ENCODE measurements at regions not wholly inside any gene's neighbourhood (a gene's known extent, or its start where the extent isn't known, plus 50 kb on each side); places are given as distances from the start of the nearest gene placed in this dataset.

DNA sequence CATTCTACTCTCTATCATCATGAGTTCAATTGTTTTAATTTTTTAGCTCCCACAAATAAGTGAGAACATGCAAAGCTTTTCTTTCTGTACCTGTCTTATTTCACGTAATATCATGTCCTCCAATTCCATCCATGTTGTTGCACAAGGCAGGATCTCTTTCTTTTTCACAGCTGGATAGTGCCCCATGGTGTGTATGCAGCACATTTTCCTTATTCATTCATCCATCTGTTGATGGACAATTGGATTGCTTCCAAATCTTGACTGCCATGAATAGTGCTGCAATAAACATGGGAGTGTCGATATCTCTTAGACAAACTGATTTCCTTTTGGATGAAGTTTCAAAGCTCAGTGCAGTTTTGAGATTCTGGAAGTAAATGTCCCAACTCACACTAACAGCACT lies 326.9 kb downstream of the FGF9 start:
- Histone ChIP-seq H3K4me3 (ENCODE audit: insufficient read depth, low read depth, low read length) (no peak overlapping the region), H3K27me3 (ENCODE audit: control insufficient read depth, insufficient read depth, low read length) (no peaks in the 10 kb centered on the region), H3K36me3 (replicated peaks; ENCODE audit: control insufficient read depth, insufficient read depth, low read length) (no peaks in the 10 kb centered on the region)
- no peak for DNase-seq

DNA sequence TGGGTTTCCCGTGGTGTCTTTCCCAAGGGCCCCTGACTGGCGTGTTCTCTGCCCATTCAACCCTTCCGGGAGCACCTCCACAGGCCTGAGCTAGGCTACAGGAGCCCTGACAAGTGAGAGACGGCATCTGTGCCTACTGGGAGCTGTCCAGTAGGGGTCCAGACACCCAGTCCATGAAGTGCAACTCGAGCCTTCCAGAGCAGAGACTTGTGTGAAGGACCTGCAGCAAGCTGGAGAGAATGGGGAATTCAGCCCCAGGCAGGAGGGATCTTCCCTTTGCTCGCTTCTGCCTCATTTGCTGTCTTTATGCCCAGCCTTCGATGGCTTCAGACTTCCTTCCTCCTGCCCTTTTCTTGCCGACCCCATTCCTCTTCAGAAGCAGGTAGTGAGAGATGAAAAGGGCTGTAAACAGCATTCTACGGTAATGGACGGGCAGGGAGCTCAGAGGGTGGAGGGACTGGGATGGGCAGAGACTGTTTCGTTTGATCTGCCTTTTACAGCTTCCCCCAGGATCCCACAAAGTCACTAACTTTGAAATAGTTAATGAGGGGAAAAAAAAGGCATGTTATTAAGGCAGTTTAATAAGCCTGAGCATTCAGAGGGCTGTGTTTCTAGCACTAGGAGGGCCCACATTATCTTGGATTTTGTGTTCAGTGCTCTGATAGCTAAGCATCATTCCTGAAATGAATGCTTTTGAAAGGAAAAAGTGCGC lies 327.6 kb downstream of the FGF9 start:
- DNase-seq, result no peak
- Histone ChIP-seq H3K4me3 (ENCODE audit: insufficient read depth, low read depth, low read length) (no peak overlapping the region), H3K27me3 (ENCODE audit: control insufficient read depth, insufficient read depth, low read length) (no peaks in the 10 kb centered on the region), H3K36me3 (replicated peaks; ENCODE audit: control insufficient read depth, insufficient read depth, low read length) (no peaks in the 10 kb centered on the region)

DNA sequence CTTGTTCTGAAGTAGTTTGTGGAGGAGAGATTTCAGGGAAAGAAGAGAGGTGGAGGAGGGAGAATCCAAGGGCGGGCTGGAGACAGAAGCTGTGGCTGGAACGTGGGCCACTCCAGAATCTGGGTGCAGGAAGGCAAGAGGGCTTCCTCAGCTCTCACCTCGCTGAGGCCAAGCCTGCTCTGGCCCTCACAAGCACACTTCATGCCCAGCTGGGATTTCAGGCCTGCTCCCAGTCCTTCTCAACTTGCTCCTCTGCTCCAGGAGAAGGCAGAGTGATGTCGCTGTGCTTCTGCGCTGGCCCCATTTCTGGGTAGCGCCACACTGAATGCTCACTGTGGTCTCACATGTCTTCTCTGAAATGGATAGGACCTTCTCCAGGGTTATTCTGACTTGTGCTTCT lies 328.8 kb downstream of the FGF9 start:
- Histone ChIP-seq H3K36me3 (replicated peaks; ENCODE audit: control insufficient read depth, insufficient read depth, low read length) (no peaks in the 10 kb centered on the region), H3K4me3 (ENCODE audit: insufficient read depth, low read depth, low read length) (no peak overlapping the region), H3K27me3 (ENCODE audit: control insufficient read depth, insufficient read depth, low read length) (no peaks in the 10 kb centered on the region)
- no peak for DNase-seq

- DNase-seq, result no peak
- H3K4me3 ChIP-seq (ENCODE audit: insufficient read depth, low read depth, low read length), result no peak overlapping the region
- no peaks in the 10 kb centered on the region for H3K27me3 ChIP-seq (ENCODE audit: control insufficient read depth, insufficient read depth, low read length)
- no peaks in the 10 kb centered on the region for H3K36me3 ChIP-seq (replicated peaks; ENCODE audit: control insufficient read depth, insufficient read depth, low read length)
These were observed 329.3 kb downstream of the FGF9 start for GRCh38 chr13:22000191-22000590.

GRCh38 chr13:22001336-22001735 lies 330.5 kb downstream of the FGF9 start:
- no peak for DNase-seq
- Histone ChIP-seq H3K4me3 (ENCODE audit: insufficient read depth, low read depth, low read length) (no peak overlapping the region), H3K36me3 (replicated peaks; ENCODE audit: control insufficient read depth, insufficient read depth, low read length) (no peaks in the 10 kb centered on the region), H3K27me3 (ENCODE audit: control insufficient read depth, insufficient read depth, low read length) (no peaks in the 10 kb centered on the region)

GRCh38 chr13:22002893-22003292 lies 332.0 kb downstream of the FGF9 start:
- Histone ChIP-seq H3K36me3 (replicated peaks; ENCODE audit: control insufficient read depth, insufficient read depth, low read length) (no peaks in the 10 kb centered on the region), H3K4me3 (ENCODE audit: insufficient read depth, low read depth, low read length) (no peak overlapping the region), H3K27me3 (ENCODE audit: control insufficient read depth, insufficient read depth, low read length) (no peaks in the 10 kb centered on the region)
- no peak for DNase-seq

DNA sequence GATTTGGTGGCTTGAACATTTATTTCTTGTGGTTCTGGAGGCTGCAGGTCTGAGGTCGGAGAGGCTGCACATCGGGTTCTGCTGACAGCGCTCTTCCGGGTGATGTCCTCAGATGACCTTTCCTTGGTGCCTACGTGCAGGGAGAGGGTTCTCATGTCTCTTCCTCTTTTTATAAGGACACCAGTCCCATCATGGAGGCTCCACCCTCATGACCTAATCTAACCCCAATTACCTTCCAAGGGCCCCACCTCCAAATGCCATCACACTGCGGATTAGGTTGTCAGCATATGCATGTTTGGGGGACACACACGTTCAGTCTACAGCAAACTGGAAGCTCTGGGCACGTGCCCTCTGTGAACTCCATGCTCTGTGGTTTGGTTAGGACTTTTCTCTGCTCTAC lies 338.6 kb downstream of the FGF9 start:
- H3K27me3 ChIP-seq (ENCODE audit: control insufficient read depth, insufficient read depth, low read length), result no peaks in the 10 kb centered on the region
- DNase-seq, result no peak

GRCh38 chr13:22009937-22010336 lies 339.1 kb downstream of the FGF9 start:
- Histone ChIP-seq H3K27me3 (ENCODE audit: control insufficient read depth, insufficient read depth, low read length) (no peaks in the 10 kb centered on the region), H3K4me3 (ENCODE audit: insufficient read depth, low read depth, low read length) (no peak overlapping the region), H3K36me3 (replicated peaks; ENCODE audit: control insufficient read depth, insufficient read depth, low read length) (no peaks in the 10 kb centered on the region)
- no peak for DNase-seq

More for the DNA sequence above, 338.6 kb downstream of the FGF9 start:
- Histone ChIP-seq H3K4me3 (ENCODE audit: insufficient read depth, low read depth, low read length) (no peak overlapping the region), H3K36me3 (replicated peaks; ENCODE audit: control insufficient read depth, insufficient read depth, low read length) (no peaks in the 10 kb centered on the region)

GRCh38 chr13:22012686-22013085 lies 341.8 kb downstream of the FGF9 start:
- no peaks in the 10 kb centered on the region for H3K27me3 ChIP-seq (ENCODE audit: control insufficient read depth, insufficient read depth, low read length)
- H3K4me3 ChIP-seq (ENCODE audit: insufficient read depth, low read depth, low read length), result no peak overlapping the region
- DNase-seq, result no peak
- H3K36me3 ChIP-seq (replicated peaks; ENCODE audit: control insufficient read depth, insufficient read depth, low read length), result no peaks in the 10 kb centered on the region

GRCh38 chr13:22014469-22014868 lies 343.6 kb downstream of the FGF9 start:
- DNase-seq, result no peak
- Histone ChIP-seq H3K27me3 (ENCODE audit: control insufficient read depth, insufficient read depth, low read length) (no peaks in the 10 kb centered on the region), H3K36me3 (replicated peaks; ENCODE audit: control insufficient read depth, insufficient read depth, low read length) (no peaks in the 10 kb centered on the region), H3K4me3 (ENCODE audit: insufficient read depth, low read depth, low read length) (no peak overlapping the region)

DNA sequence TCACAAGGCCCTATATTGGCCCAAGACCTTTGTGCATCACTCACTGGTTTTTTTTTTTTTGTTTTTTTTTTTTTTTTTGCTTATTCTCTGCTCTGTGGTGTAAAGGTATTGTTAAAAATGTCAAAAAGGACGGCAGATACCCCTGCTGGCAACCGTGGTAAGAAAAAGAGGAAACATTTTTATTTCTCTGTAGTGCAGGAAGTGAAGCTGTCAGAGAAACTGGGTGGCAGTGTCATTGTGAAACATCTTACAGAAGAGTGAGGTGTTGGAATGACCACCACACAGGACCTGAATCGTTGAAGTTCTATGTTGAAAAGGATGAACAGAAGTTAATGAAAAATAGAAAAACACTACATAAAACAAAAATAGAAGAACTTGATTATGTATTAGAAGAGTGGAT lies 346.4 kb downstream of the FGF9 start:
- H3K4me3 ChIP-seq (ENCODE audit: insufficient read depth, low read depth, low read length), result no peak overlapping the region
- no peak for DNase-seq
- no peaks in the 10 kb centered on the region for H3K27me3 ChIP-seq (ENCODE audit: control insufficient read depth, insufficient read depth, low read length)
- H3K36me3 ChIP-seq (replicated peaks; ENCODE audit: control insufficient read depth, insufficient read depth, low read length), result no peaks in the 10 kb centered on the region

DNA sequence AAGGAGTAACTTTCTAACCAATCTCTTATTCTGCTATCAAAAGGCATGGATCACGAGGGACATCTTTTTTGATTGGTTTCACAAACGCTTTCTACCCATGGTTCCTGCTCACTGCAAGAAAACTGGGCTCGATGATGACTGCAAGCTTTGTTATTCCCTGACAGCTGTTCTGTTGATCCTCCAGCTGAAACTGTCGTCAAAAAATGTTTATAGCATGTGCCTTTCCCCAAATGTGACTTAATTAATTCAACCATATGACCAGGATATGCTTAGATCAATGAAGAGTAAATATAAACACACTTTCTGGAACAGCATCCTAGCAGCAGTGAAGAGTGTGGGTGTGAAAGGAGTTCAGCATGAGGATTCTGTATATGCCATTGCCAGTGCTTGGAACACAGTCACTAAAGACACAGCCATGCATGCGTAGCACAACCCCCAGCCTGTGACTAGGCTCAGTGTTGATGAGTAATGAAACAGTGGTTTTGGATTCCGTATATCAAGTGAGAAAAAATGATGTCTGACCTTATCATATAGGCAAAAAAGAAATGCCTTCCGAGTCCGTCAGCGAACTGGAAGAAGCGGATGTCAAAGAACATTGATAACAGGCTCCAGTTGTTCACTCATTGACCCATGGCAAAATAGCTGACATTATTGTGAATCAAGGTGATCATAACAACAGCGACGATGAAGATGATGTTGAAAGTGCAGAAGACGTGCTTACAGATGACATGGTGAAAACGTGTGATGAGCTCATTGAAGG lies 347.4 kb downstream of the FGF9 start:
- Histone ChIP-seq H3K36me3 (replicated peaks; ENCODE audit: control insufficient read depth, insufficient read depth, low read length) (no peaks in the 10 kb centered on the region), H3K27me3 (ENCODE audit: control insufficient read depth, insufficient read depth, low read length) (no peaks in the 10 kb centered on the region), H3K4me3 (ENCODE audit: insufficient read depth, low read depth, low read length) (no peak overlapping the region)
- DNase-seq, result no peak

DNA sequence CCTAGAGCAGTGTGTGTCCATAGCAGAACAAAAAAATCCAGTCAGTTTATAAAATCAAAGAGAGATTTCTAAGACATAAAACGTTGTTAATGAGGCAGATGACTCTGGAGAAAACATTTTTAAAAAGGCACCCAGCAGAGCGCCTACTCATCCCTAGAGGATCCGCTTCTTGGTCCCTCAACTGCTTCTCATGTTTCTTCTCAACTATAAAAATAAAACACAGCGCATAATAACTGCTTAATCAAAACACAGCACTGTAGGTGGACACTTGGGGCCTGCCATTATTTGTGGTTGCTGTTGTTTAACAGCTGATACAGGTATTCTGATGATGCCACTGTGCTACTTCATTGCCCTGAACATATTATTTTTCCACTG lies 347.9 kb downstream of the FGF9 start:
- no peaks in the 10 kb centered on the region for H3K36me3 ChIP-seq (replicated peaks; ENCODE audit: control insufficient read depth, insufficient read depth, low read length)
- no peaks in the 10 kb centered on the region for H3K27me3 ChIP-seq (ENCODE audit: control insufficient read depth, insufficient read depth, low read length)
- no peak for DNase-seq
- no peak overlapping the region for H3K4me3 ChIP-seq (ENCODE audit: insufficient read depth, low read depth, low read length)

GRCh38 chr13:22024381-22024994 lies 353.6 kb downstream of the FGF9 start:
- H3K36me3 ChIP-seq (replicated peaks; ENCODE audit: control insufficient read depth, insufficient read depth, low read length), result no peaks in the 10 kb centered on the region
- H3K27me3 ChIP-seq (ENCODE audit: control insufficient read depth, insufficient read depth, low read length), result no peaks in the 10 kb centered on the region
- H3K4me3 ChIP-seq (ENCODE audit: insufficient read depth, low read depth, low read length), result no peak overlapping the region
- DNase-seq, result no peak

DNA sequence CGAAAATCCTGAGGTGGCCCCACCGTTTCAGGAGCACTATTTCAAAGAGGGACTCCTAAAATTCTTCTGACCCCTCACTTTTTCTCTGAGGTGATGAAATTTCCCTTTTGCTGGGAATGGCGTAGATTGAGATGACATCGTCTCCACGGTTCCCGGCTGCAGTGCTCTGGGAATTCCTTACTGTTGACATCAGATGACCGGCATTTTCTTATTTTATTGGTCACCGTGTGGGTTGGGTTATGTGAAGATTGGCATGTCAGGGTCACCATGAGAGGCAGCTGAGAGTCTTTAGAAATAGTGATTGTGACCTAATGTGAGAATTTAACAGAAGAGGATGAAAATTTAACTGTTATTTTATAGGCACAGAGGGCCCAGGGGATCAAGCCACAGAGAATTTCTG lies 356.7 kb downstream of the FGF9 start:
- DNase-seq, result no peak
- no peaks in the 10 kb centered on the region for H3K36me3 ChIP-seq (replicated peaks; ENCODE audit: control insufficient read depth, insufficient read depth, low read length)

More for the DNA sequence above, 356.7 kb downstream of the FGF9 start:
- H3K4me3 ChIP-seq (ENCODE audit: insufficient read depth, low read depth, low read length), result no peak overlapping the region
- no peaks in the 10 kb centered on the region for H3K27me3 ChIP-seq (ENCODE audit: control insufficient read depth, insufficient read depth, low read length)
